GM12892 (cell line): ENCODE measurements at regions not wholly inside any gene's neighbourhood (a gene's known extent, or its start where the extent isn't known, plus 50 kb on each side); places are given as distances from the start of the nearest gene placed in this dataset.

Experiments
- DNase-seq: peaks from one replicate; pipeline ENCODE4 v3.0.0; 2011; ENCODE audit not compliant: insufficient read length
- FAIRE-seq: peaks from 2 replicates; lab custom pipeline; 2011; peaks lifted over from hg19 to GRCh38; lab: Jason Lieb, UNC
- POLR2A ChIP-seq: IDR thresholded peaks from 2 replicates; pipeline ENCODE4 v1.6.1; 2011; ENCODE audit warnings: low read depth, low read length, control low read depth
- POLR2AphosphoS5 ChIP-seq: IDR thresholded peaks from 2 replicates; pipeline ENCODE4 v1.6.1; 2011; ENCODE audit warnings: low read depth, low read length, control low read depth
- TAF1 ChIP-seq: IDR thresholded peaks from 2 replicates; pipeline ENCODE4 v1.6.1; 2011; ENCODE audit warnings: low read depth, mild to moderate bottlenecking, control low read depth, low read length, borderline replicate concordance

- TF ChIP-seq POLR2A (no peak), TAF1 (no peak), POLR2AphosphoS5 (no peak)
- no peak for FAIRE-seq
- DNase-seq, result no peak
These were observed 175.3 kb downstream of the HMHB1 start for GRCh38 chr5:143987264-143987663.

DNA sequence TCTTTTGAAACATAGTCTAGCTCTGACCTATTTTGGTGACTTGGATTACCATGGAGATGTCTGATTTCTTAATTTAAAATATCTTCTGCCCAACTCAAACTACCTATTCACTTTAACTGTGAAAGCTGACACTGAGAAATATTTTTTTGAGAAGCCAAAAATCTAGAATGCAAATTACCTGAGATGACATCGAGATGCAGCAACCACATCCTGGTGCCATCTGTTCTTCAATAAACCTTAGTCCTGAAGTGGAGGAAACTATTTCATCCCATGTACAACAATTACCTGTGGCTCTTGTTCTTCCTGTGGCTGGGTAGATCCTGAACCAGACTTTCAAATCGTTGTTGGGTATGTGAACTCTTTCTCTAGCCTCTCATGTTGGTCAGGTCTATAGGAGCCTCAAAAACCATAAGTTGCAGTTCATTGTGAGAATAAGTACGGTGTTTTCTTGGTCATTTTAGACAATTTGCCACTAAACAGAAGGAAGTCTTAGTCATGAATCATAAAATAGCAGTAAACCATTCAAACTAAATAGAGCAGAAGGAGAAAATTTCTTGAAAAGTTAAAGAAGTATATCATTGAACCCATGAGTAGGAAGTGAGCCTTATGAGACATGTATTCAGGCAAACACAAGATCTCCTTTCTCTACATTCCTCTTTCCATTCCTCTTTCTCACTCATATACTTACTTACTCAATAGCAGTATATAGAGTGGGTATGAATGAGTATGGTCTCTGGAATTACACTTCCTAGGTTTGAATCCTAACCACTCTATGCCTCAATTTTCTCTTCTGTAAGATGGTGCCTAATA is 176.0 kb downstream of the HMHB1 start:
- DNase-seq (no peak), FAIRE-seq (peak; percentile 65)
- no peak for TF ChIP-seq POLR2A
- TF ChIP-seq POLR2AphosphoS5, result no peak
- no peak for TF ChIP-seq TAF1

DNA sequence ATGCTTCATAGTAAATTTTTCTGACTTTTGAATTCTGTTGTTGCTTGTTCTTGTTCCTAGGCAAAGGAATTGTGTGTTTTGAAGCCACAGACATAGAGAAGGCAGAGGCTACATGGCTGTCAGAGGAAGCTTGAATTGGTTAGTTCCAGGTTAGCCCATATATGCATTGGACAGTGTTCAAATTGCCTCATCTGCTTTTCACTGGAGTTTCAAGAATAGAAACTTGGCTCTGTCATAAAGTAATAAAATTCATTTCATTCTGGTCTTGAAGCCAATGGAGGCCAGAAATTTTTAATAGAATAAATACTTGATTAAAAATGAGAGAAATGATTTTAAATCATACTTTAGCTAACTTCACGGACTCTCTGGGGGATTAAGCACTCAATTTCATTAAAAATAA is 178.0 kb downstream of the YIPF5 start:
- no peak for FAIRE-seq
- no peak for DNase-seq
- TF ChIP-seq TAF1 (no peak), POLR2AphosphoS5 (no peak), POLR2A (no peak)

DNA sequence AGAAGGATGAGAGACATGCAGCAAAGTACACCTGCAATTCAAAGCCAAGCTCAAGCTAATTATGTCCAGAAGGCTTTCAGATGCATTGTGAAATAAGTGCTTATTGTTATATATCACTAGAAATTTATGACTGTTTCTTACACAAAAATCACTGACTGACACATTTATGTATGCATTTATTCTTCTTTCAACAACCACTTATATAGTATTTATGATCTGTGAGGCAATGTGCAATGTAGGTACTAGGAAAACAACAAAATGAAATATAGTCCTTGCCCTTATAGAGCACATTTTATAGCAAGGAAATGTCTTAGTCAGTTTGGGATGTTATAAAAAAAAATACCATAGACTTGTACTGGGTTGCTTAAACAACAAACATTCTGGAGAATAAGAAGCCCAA is 167.6 kb downstream of the YIPF5 start:
- DNase-seq (no peak), FAIRE-seq (no peak)
- TF ChIP-seq TAF1, result no peak
- no peak for TF ChIP-seq POLR2AphosphoS5
- TF ChIP-seq POLR2A, result no peak

GRCh38 chr5:144003636-144004035 is 166.8 kb downstream of the YIPF5 start:
- FAIRE-seq (no peak), DNase-seq (no peak)
- TF ChIP-seq POLR2AphosphoS5 (no peak), TAF1 (no peak), POLR2A (no peak)

DNA sequence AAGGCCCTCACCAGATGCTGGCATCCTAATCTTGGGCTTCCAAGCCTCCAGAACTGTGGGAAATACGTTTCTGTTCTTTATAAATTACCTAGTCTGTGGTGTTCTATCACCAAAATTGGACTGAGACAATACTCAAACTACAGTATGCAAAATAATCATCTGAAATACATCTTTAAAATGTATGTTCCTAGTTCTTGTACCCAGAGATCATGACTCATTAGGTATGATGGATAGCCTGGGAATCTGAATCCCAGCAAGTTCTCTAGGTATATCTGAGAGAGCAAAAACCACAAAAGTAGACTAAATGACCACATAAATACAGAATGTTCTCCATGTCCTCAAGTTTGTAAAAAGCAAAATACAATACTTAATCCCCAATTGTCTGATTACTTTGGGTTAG is 166.3 kb downstream of the YIPF5 start:
- DNase-seq, result no peak
- TF ChIP-seq TAF1, result no peak
- no peak for TF ChIP-seq POLR2AphosphoS5
- TF ChIP-seq POLR2A, result no peak
- no peak for FAIRE-seq

DNA sequence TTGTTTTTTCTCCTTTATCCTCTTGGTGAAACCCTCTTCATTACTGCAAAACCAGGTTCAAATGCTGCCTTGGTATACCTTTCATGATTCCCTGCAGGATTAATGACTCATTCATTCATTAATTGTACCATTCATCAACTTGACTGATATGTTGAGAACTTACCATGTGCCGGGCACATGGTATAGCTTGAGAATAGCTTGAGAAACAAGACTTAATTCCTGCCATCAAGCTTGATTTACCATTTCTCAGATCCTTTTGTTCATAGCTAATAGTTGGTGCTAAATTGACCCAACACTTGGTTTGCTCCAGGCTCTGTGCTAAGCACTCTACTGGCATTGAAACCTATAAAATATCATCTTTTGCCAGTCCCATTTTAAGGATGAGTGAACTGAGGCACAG is 165.7 kb downstream of the YIPF5 start:
- FAIRE-seq (no peak), DNase-seq (no peak)
- no peak for TF ChIP-seq TAF1

DNA sequence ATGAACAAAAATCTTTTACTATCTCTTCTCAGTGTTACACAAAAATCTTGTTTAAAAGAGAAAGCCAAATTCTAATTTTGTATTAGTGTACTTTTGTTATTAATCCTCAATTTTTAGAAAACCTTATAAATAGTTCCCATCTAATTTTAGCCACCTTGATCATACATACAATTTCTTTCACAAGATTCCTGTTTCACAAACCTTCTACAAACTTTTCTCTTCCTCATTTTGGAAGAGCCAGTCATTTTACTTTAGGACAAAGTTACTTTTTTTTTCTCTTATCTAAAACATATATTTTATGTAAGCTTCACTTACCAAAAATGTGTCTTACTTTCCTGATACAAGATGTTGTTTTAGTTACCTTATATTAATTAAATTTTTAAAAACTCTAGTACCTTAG is 161.3 kb downstream of the YIPF5 start:
- no peak for FAIRE-seq
- TF ChIP-seq POLR2AphosphoS5, result no peak
- no peak for DNase-seq

DNA sequence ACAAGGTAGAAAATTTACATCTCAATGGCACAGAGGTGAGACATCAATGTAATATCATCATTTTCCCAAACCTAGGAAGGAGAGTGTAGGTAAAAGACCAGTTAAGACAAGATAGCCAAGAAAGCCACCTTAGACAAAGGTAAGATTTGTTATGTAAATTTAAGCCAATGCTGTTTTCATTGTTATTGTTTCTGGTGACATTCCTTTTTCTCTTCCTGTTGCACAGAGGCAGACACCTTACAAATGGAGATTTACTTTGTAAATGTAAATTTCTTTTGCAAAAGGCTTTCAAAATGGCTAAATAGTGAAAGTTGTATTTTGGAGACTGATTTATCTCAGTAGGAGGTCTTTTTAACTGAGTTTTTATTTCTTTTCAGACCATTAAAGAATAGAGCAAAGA is 159.1 kb downstream of the YIPF5 start:
- TF ChIP-seq TAF1 (no peak), POLR2AphosphoS5 (no peak), POLR2A (no peak)
- DNase-seq (no peak), FAIRE-seq (no peak)

GRCh38 chr5:144013816-144014215 is 156.6 kb downstream of the YIPF5 start:
- TF ChIP-seq POLR2A, result no peak
- no peak for FAIRE-seq

GRCh38 chr5:144015961-144016360 is 154.5 kb downstream of the YIPF5 start:
- FAIRE-seq, result no peak
- DNase-seq, result no peak
- TF ChIP-seq TAF1 (no peak), POLR2A (no peak), POLR2AphosphoS5 (no peak)

More at GRCh38 chr5:144013816-144014215, 156.6 kb downstream of the YIPF5 start:
- DNase-seq, result no peak

DNA sequence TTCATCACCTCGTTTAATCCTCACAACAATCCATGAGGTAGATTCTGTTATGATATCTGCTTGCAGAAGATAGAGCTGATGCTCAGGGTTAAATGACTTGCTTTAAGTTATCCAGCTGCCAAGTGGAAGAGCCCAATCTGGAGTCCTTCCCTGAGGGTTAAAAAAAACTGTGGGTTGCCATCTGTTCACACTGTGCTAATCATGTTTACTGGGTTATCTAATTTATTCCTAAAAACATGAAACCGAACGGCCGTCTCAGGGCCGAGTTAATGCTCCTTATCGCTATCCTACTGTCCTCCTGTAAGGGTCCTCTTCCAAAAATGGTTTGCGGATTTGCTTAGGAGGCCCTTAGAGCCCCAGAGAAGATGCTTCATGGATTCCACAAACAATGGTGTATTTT is 153.3 kb downstream of the YIPF5 start:
- DNase-seq, result no peak
- FAIRE-seq, result no peak
- TF ChIP-seq POLR2AphosphoS5, result no peak
- no peak for TF ChIP-seq POLR2A
- TF ChIP-seq TAF1, result no peak

GRCh38 chr5:144017631-144018030 is 152.8 kb downstream of the YIPF5 start:
- FAIRE-seq (no peak), DNase-seq (no peak)
- no peak for TF ChIP-seq POLR2A
- TF ChIP-seq TAF1, result no peak
- no peak for TF ChIP-seq POLR2AphosphoS5
